ENCODE measurements at regions not wholly inside any gene's neighbourhood (a gene's known extent, or its start where the extent isn't known, plus 50 kb on each side); places are given as distances from the start of the nearest gene placed in this dataset.

DNA sequence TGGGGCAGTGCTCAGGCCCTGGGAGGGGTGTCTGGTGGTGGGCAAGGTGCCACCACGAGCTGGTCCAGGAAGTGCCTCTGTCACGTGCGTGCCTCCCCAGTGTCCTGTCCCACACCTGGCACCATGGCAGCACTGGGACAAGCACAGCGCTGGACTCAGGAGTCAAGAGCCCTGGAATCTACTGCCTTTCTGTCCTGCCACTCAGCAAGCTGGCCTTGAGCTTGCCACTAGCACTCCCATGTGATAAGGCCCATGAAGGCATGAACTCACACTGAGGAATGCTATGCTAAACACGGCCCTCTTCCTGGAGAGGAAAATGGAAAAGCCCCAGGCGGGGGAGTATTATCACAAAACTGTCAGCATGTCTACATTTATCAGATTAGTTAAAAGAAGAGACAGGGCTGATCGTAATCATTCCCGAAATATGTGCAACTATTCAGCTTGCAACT, 50.7 kb upstream of the SLC35C1 start:
- TF ChIP-seq, protein P1, sequence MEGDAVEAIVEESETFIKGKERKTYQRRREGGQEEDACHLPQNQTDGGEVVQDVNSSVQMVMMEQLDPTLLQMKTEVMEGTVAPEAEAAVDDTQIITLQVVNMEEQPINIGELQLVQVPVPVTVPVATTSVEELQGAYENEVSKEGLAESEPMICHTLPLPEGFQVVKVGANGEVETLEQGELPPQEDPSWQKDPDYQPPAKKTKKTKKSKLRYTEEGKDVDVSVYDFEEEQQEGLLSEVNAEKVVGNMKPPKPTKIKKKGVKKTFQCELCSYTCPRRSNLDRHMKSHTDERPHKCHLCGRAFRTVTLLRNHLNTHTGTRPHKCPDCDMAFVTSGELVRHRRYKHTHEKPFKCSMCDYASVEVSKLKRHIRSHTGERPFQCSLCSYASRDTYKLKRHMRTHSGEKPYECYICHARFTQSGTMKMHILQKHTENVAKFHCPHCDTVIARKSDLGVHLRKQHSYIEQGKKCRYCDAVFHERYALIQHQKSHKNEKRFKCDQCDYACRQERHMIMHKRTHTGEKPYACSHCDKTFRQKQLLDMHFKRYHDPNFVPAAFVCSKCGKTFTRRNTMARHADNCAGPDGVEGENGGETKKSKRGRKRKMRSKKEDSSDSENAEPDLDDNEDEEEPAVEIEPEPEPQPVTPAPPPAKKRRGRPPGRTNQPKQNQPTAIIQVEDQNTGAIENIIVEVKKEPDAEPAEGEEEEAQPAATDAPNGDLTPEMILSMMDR (IDR thresholded peaks at IDR 0.05), result no peak
- no peak for TF ChIP-seq EZH2 (IDR thresholded peaks at IDR 0.05)
